ENCODE measurements at regions not wholly inside any gene's neighbourhood (a gene's known extent, or its start where the extent isn't known, plus 50 kb on each side); places are given as distances from the start of the nearest gene placed in this dataset.

DNA sequence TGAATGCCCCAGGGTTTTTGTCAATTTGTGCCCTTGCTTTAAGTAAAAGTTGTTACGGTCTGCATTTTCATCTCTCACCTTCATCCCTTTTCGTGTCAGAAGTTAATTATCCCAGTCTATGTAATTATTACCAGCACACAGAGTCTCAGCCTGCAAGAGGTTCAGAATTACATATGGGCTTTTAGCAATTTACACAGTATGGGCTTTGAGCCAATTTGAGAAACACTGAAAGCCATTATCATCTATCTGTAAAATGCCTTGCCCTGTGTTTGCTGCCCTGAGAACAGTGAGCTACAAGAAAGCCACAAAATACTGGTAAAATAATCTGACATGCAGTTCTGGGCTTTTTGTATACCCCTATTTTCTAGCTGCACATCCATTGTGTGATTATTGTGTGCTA is 125.6 kb upstream of the STEAP4 start:
- no peak overlapping the region for H3K4me3 ChIP-seq (replicated peaks; ENCODE audit: low read depth, low read length)
- TF ChIP-seq, protein P1, sequence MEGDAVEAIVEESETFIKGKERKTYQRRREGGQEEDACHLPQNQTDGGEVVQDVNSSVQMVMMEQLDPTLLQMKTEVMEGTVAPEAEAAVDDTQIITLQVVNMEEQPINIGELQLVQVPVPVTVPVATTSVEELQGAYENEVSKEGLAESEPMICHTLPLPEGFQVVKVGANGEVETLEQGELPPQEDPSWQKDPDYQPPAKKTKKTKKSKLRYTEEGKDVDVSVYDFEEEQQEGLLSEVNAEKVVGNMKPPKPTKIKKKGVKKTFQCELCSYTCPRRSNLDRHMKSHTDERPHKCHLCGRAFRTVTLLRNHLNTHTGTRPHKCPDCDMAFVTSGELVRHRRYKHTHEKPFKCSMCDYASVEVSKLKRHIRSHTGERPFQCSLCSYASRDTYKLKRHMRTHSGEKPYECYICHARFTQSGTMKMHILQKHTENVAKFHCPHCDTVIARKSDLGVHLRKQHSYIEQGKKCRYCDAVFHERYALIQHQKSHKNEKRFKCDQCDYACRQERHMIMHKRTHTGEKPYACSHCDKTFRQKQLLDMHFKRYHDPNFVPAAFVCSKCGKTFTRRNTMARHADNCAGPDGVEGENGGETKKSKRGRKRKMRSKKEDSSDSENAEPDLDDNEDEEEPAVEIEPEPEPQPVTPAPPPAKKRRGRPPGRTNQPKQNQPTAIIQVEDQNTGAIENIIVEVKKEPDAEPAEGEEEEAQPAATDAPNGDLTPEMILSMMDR (IDR thresholded peaks at IDR 0.05; ENCODE audit: insufficient read depth, low read length, poor library complexity, severe bottlenecking) = no peak
- H3K27me3 ChIP-seq (replicated peaks; ENCODE audit: control insufficient read depth, insufficient read depth, low read length) = no peaks in the 10 kb centered on the region
- DNase-seq (ENCODE audit: extremely low read depth, insufficient read length) = no peak
- H3K36me3 ChIP-seq (ENCODE audit: control insufficient read depth, insufficient read depth, low read length) = no peaks in the 10 kb centered on the region

DNA sequence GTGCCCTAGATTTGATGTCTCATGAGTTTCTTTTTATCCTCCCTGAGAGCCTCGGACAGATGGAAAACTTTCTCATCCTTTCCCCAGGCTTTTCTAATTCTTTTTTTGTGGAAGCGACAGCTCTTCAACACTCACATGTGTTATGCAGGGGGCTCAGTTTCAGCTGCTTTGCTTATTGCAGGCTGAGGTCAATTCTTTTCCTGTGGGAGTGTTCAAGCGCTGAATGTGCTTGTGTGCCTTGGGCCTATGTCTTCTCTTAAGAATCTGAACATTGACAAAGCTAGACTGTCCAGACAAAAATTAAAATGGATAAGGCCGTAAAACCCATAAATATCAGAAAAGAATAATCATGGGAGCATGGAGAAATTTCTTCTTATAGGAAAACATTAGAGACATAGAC is 125.2 kb upstream of the STEAP4 start:
- no peak for DNase-seq (ENCODE audit: extremely low read depth, insufficient read length)
- no peak overlapping the region for H3K4me3 ChIP-seq (replicated peaks; ENCODE audit: low read depth, low read length)
- no peaks in the 10 kb centered on the region for H3K27me3 ChIP-seq (replicated peaks; ENCODE audit: control insufficient read depth, insufficient read depth, low read length)
- TF ChIP-seq, protein P1 (IDR thresholded peaks at IDR 0.05; ENCODE audit: insufficient read depth, low read length, poor library complexity, severe bottlenecking) = no peak
- no peaks in the 10 kb centered on the region for H3K36me3 ChIP-seq (ENCODE audit: control insufficient read depth, insufficient read depth, low read length)

DNA sequence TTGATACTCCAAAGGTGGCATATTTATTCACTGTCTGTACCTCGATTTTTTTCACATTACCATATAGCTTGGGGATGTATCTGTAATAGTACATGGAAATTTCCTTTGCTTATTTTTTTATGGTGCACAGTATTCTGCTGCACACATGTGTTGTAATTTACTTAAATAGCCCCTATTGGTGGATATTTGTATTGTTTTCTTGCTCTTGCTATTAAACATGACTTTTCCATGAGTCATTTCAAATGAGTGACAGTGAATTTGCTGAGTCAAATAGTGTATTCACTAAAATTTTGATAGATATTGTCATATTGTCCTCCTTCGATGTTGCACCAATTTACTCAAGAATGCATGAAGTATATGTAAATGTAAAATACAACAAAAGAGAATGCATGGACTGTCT is 122.7 kb upstream of the STEAP4 start:
- H3K36me3 ChIP-seq (ENCODE audit: control insufficient read depth, insufficient read depth, low read length) = no peaks in the 10 kb centered on the region
- TF ChIP-seq, protein P1 (IDR thresholded peaks at IDR 0.05; ENCODE audit: insufficient read depth, low read length, poor library complexity, severe bottlenecking) = no peak
- H3K4me3 ChIP-seq (replicated peaks; ENCODE audit: low read depth, low read length) = no peak overlapping the region
- no peaks in the 10 kb centered on the region for H3K27me3 ChIP-seq (replicated peaks; ENCODE audit: control insufficient read depth, insufficient read depth, low read length)
- DNase-seq (ENCODE audit: extremely low read depth, insufficient read length) = no peak

DNA sequence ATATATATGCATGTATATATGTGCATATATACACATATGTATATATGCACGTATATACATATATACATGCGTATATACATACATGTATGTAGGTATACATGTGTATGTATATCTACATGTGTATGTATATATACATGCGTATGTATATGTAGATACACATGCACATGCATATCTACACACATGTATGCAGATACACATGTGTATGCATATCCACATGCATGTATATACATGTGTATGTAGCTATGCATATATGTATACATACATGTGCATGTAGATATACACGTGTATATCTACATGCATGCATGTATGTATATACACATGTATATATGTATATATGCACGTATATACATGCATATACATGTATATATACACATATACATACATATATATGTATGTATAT is 95.8 kb upstream of the STEAP4 start:
- TF ChIP-seq, protein P1 (IDR thresholded peaks at IDR 0.05; ENCODE audit: insufficient read depth, low read length, poor library complexity, severe bottlenecking) = no peak
- H3K36me3 ChIP-seq (ENCODE audit: control insufficient read depth, insufficient read depth, low read length) = no peaks in the 10 kb centered on the region
- DNase-seq (ENCODE audit: extremely low read depth, insufficient read length) = no peak

DNA sequence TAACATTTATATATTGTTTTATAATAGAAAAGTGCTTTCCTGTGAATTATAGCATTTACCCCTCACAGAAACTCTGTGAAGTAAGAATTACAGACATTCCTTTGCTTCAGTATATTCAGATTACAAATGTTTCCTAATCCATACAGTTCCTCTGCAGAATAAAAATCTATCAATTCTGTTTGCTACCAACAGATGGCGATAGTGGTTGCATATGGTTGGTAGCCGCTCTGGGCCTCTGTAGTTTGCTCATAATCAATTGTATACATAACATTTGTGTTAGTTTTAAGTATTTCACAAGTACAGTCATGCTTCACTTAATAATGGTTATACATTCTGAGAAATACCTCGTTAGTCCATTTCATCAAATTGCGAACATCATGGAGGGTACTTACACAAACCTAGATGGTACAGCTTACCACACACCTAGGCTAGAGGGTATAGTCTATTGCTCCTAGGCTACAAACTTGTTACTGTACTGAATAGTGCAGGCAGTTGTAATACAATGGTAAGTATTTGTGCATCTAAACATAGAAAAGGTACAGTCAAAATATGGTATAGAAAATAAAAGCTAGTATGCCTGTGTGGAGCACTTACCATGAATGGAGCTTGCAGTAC is 94.4 kb upstream of the STEAP4 start:
- H3K36me3 ChIP-seq (ENCODE audit: control insufficient read depth, insufficient read depth, low read length) = no peaks in the 10 kb centered on the region
- TF ChIP-seq, protein P1 (IDR thresholded peaks at IDR 0.05; ENCODE audit: insufficient read depth, low read length, poor library complexity, severe bottlenecking) = peak; percentile 67
- no peak overlapping the region for H3K4me3 ChIP-seq (replicated peaks; ENCODE audit: low read depth, low read length)
- DNase-seq (ENCODE audit: extremely low read depth, insufficient read length) = no peak
- no peaks in the 10 kb centered on the region for H3K27me3 ChIP-seq (replicated peaks; ENCODE audit: control insufficient read depth, insufficient read depth, low read length)

More for the DNA sequence above, 95.8 kb upstream of the STEAP4 start:
- H3K27me3 ChIP-seq (replicated peaks; ENCODE audit: control insufficient read depth, insufficient read depth, low read length) = no peaks in the 10 kb centered on the region
- no peak overlapping the region for H3K4me3 ChIP-seq (replicated peaks; ENCODE audit: low read depth, low read length)
